GM23248 (cell line): ENCODE measurements at regions not wholly inside any gene's neighbourhood (a gene's known extent, or its start where the extent isn't known, plus 50 kb on each side); places are given as distances from the start of the nearest gene placed in this dataset.

ENCODE experiments used
- DNase-seq: peaks from one replicate; pipeline ENCODE4 v3.0.0-alpha.2; 2015
- H2AFZ ChIP-seq: fragments of 200-600 bp; sonication (generic); 2 replicates; pipeline ENCODE4 v1.6.1; 2016; ENCODE audit warnings: antibody characterized with exemption
- H3F3A ChIP-seq: fragments of 200-600 bp; sonication (generic); 2 replicates; pipeline ENCODE4 v1.6.1; 2016; ENCODE audit warnings: mild to moderate bottlenecking, antibody characterized with exemption, mixed run types; ENCODE audit not compliant: insufficient read depth
- H3K27ac ChIP-seq: fragments of 200-600 bp; sonication (generic); 2 replicates; pipeline ENCODE4 v1.5.1; 2016; ENCODE audit warnings: mild to moderate bottlenecking
- H3K27me3 ChIP-seq: fragments of 200-600 bp; sonication (generic); replicated peaks from 2 replicates; pipeline ENCODE4 v1.6.1; 2016; ENCODE audit warnings: mild to moderate bottlenecking; ENCODE audit not compliant: insufficient read depth
- H3K36me3 ChIP-seq: fragments of 200-600 bp; sonication (generic); 2 replicates; pipeline ENCODE4 v1.6.1; 2016; ENCODE audit warnings: low read depth, mild to moderate bottlenecking
- H3K4me1 ChIP-seq: fragments of 200-600 bp; sonication (generic); 2 replicates; pipeline ENCODE4 v1.6.1; 2016; ENCODE audit warnings: mild to moderate bottlenecking; ENCODE audit not compliant: insufficient read depth
- H3K4me2 ChIP-seq: fragments of 200-600 bp; sonication (generic); one replicate; pipeline ENCODE4 v1.6.1; 2016; ENCODE audit warnings: mild to moderate bottlenecking; ENCODE audit not compliant: unreplicated experiment
- H3K4me3 ChIP-seq: fragments of 200-600 bp; sonication (generic); 2 replicates; pipeline ENCODE4 v1.5.1; 2016; ENCODE audit warnings: mild to moderate bottlenecking
- H3K79me2 ChIP-seq: fragments of 200-600 bp; sonication (generic); 2 replicates; pipeline ENCODE4 v1.6.1; 2016; ENCODE audit warnings: mild to moderate bottlenecking; ENCODE audit not compliant: insufficient read depth
- H3K9ac ChIP-seq: fragments of 200-600 bp; sonication (generic); 2 replicates; pipeline ENCODE4 v1.6.1; 2016; ENCODE audit warnings: mild to moderate bottlenecking
- H3K9me2 ChIP-seq: fragments of 200-600 bp; sonication (generic); 2 replicates; pipeline ENCODE4 v1.6.1; 2016; ENCODE audit warnings: mixed run types, mild to moderate bottlenecking, moderate library complexity; ENCODE audit not compliant: insufficient read depth
- H3K9me3 ChIP-seq: fragments of 200-600 bp; sonication (generic); one replicate; pipeline ENCODE4 v1.6.1; 2017; ENCODE audit warnings: low read depth
- H4K20me1 ChIP-seq: fragments of 200-600 bp; sonication (generic); 2 replicates; pipeline ENCODE4 v1.6.0; 2016; ENCODE audit not compliant: insufficient read depth
- EZH2 ChIP-seq: fragments of 200-600 bp; sonication (generic); IDR thresholded peaks from 2 replicates; pipeline ENCODE4 v1.6.1; 2018; ENCODE audit warnings: antibody characterized with exemption, mild to moderate bottlenecking; ENCODE audit not compliant: insufficient read depth, poor library complexity, severe bottlenecking
- EZH2phosphoT487 ChIP-seq: fragments of 200-600 bp; sonication (generic); IDR thresholded peaks from 2 replicates; pipeline ENCODE4 v1.6.1; 2018; ENCODE audit warnings: antibody characterized with exemption, moderate library complexity, mild to moderate bottlenecking, low read depth; ENCODE audit not compliant: insufficient read depth
- WGBS, 2 experiments: methylation state at CpG; one replicate each; pipeline ENCODE4 v1.1.6; 2015 to 2017; ENCODE audit warnings: low lambda C conversion rate in 2 of 2, low coverage in 1 of 2; ENCODE audit errors: missing lambda C conversion rate in 2 of 2; 5-methylcytosine and 5-hydroxymethylcytosine counted together
- in situ Hi-C: fragments of 300-500 bp; cut with MboI; formaldehyde crosslinking; loops from 2 replicates; pipeline ENCODE4 v1.15.0; 2020

DNA sequence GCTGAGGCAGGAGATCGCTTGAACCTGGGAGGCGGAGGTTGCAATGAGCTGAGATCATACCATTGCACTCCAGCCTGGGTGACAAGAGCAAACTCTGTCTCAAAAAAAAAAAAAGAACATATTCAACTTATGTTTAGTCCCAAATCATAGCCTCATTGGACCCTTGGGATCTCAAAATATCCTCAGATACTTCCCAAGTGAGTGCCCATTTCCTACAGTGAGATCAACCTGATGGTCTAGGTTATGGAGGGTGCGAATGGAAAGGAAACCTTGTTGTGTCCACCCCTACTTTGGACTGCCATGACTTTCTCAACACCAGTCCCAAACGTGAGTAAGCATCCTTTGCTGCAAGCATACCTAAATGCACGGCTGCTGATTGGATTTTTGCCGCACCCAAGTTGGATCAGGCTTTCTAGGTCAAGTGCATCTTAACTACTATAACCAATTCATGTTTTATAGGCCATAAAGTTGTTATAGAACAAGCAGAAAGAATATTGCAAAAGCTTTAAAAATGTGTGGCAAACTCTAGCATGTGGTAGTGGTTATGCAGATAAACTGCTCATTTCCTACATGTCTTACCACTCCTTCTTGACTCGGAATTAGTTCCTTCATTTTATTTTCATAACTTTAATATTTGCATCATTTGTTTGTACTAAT, 131.2 kb downstream of the PLEKHG1 start:
- Histone ChIP-seq H2AFZ (no peak overlapping the region), H3K9me2 (no peaks in the 10 kb centered on the region), H3K27me3 (no peaks in the 10 kb centered on the region), H3K4me2 (no peak overlapping the region), H3K9ac (no peak overlapping the region), H3K4me3 (no peak overlapping the region), H3K79me2 (no peaks in the 10 kb centered on the region), H3K9me3 (no peaks in the 10 kb centered on the region), H3K27ac (no peak overlapping the region), H3K36me3 (no peaks in the 10 kb centered on the region), H3F3A (no peaks in the 10 kb centered on the region), H3K4me1 (no peaks in the 10 kb centered on the region), H4K20me1 (no peaks in the 10 kb centered on the region)
- in situ Hi-C loops = no loop called here
- DNase-seq = no peak
- TF ChIP-seq EZH2 = no peak
- TF ChIP-seq EZH2phosphoT487 = no peak
- WGBS, 2 experiments = 79 to 82% methylated on average over 7 of the region's 7 CpGs

GRCh38 chr6:150732765-150733539, 132.6 kb upstream of the MTHFD1L start:
- H3K9me3 ChIP-seq = no peaks in the 10 kb centered on the region
- WGBS, 2 experiments = 81% methylated on average over 12 of the region's 12 CpGs
- in situ Hi-C loops = no loop called here
- TF ChIP-seq EZH2 (no peak), EZH2phosphoT487 (no peak)
- no peak overlapping the region for H3K27ac ChIP-seq
- no peaks in the 10 kb centered on the region for H4K20me1 ChIP-seq
- H3K27me3 ChIP-seq = no peaks in the 10 kb centered on the region
- no peak overlapping the region for H3K9ac ChIP-seq
- H2AFZ ChIP-seq = no peak overlapping the region
- no peaks in the 10 kb centered on the region for H3K4me1 ChIP-seq
- no peaks in the 10 kb centered on the region for H3K9me2 ChIP-seq
- H3K79me2 ChIP-seq = no peaks in the 10 kb centered on the region
- no peaks in the 10 kb centered on the region for H3K36me3 ChIP-seq
- no peak for DNase-seq
- H3K4me2 ChIP-seq = no peak overlapping the region
- H3K4me3 ChIP-seq = no peak overlapping the region
- H3F3A ChIP-seq = no peaks in the 10 kb centered on the region

DNA sequence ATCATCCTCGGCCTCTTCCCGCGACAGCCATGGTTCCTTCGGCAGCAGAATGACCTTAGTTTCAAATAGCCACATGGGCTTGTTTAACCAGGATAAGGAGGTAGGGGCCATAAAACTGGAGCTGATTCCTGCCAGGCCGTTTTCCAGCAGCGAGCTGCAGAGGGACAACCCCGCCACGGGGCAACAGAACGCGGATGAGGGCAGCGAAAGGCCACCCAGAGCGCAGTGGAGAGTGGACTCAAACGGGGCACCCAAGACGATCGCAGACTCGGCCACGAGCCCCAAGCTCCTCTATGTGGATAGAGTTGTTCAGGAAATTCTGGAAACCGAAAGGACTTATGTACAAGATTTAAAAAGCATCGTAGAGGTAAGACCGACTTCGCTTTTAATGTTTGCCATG, 131.8 kb upstream of the MTHFD1L start:
- TF ChIP-seq EZH2 (no peak), EZH2phosphoT487 (no peak)
- Histone ChIP-seq H3K4me2 (no peak overlapping the region), H3K9me3 (no peaks in the 10 kb centered on the region), H2AFZ (no peak overlapping the region), H3K27ac (no peak overlapping the region), H3K36me3 (no peaks in the 10 kb centered on the region), H3K4me3 (no peak overlapping the region), H3K79me2 (no peaks in the 10 kb centered on the region), H3K9ac (no peak overlapping the region), H3K4me1 (no peaks in the 10 kb centered on the region), H4K20me1 (no peaks in the 10 kb centered on the region), H3F3A (no peaks in the 10 kb centered on the region), H3K9me2 (no peaks in the 10 kb centered on the region), H3K27me3 (no peaks in the 10 kb centered on the region)
- in situ Hi-C loops = no loop called here
- WGBS, 2 experiments = 91 to 92% methylated on average over 21 of the region's 21 CpGs
- DNase-seq = no peak

DNA sequence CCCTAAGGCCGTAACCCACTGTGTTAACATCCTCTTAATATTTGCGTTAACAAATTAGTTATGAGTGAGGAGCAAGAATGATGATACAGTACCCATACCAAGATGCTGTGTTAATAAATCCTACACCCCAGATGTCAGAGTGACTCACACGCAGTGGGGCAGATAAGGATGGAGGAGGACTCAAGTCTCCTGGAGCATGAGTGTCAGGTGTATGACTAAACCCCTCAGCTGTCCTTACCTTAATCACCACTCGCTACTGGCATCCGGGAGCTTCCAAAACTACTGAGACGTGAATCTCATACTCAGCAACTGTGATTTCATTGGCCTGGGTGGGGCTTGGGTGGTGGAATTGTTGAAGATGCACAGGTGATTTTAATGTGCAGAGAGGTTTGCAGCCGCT, 131.3 kb upstream of the MTHFD1L start:
- Histone ChIP-seq H3K27me3 (no peaks in the 10 kb centered on the region), H3K36me3 (no peaks in the 10 kb centered on the region), H3K79me2 (no peaks in the 10 kb centered on the region), H3K9me2 (no peaks in the 10 kb centered on the region), H3K4me1 (no peaks in the 10 kb centered on the region), H3K4me3 (no peak overlapping the region), H3K9ac (no peak overlapping the region), H3K9me3 (no peaks in the 10 kb centered on the region), H3F3A (no peaks in the 10 kb centered on the region), H4K20me1 (no peaks in the 10 kb centered on the region), H3K27ac (no peak overlapping the region), H3K4me2 (no peak overlapping the region), H2AFZ (no peak overlapping the region)
- in situ Hi-C loops = no loop called here
- WGBS, 2 experiments = 87 to 92% methylated on average over 7 of the region's 7 CpGs
- DNase-seq = no peak
- TF ChIP-seq EZH2 (no peak), EZH2phosphoT487 (no peak)
